Spleen (tissue), 11 donors: ENCODE measurements at regions not wholly inside any gene's neighbourhood (a gene's known extent, or its start where the extent isn't known, plus 50 kb on each side); places are given as distances from the start of the nearest gene placed in this dataset.

Experiments
- DNase-seq: peaks from one replicate; pipeline ENCODE4 v3.0.0-alpha.2; 2020
- H3K27ac ChIP-seq, 8 donors: fragments of 200-600 bp; sonication (generic) in 7 of 8; 1 replicate in 4 of 8; 2 replicates in 4 of 8; pipeline versions ENCODE4 v1.5.0 to v1.8.0; 2016 to 2021; ENCODE audit warnings: inconsistent platforms in 4 of 8, mild to moderate bottlenecking in 4 of 8, moderate library complexity in 1 of 8
- H3K27me3 ChIP-seq, 7 donors: fragments of 200-600 bp; sonication (generic) in 6 of 7; replicated peaks in 1 of 7; 1 replicate in 4 of 7; 2 replicates in 3 of 7; pipeline versions ENCODE4 v1.5.0 to v1.8.0; 2016 to 2021; ENCODE audit warnings: inconsistent platforms in 3 of 7, mild to moderate bottlenecking in 1 of 7
- H3K36me3 ChIP-seq, 6 donors: fragments of 200-600 bp; sonication (generic) in 5 of 6; 1 replicate in 4 of 6; 2 replicates in 2 of 6; pipeline versions ENCODE4 v1.5.0 to v1.8.0; 2016 to 2021; ENCODE audit warnings: inconsistent platforms in 2 of 6
- H3K4me1 ChIP-seq, 6 donors: fragments of 200-600 bp; sonication (generic) in 5 of 6; 1 replicate in 3 of 6; 2 replicates in 3 of 6; pipeline versions ENCODE4 v1.5.0 to v1.8.0; 2016 to 2021; ENCODE audit warnings: inconsistent platforms in 3 of 6
- H3K4me3 ChIP-seq, 8 donors: fragments of 200-600 bp; sonication (generic) in 7 of 8; 1 replicate in 4 of 8; 2 replicates in 4 of 8; pipeline versions ENCODE4 v1.5.0 to v1.8.0; 2016 to 2021; ENCODE audit warnings: inconsistent platforms in 4 of 8, mild to moderate bottlenecking in 4 of 8, moderate library complexity in 2 of 8
- H3K9me3 ChIP-seq, 8 donors: fragments of 200-600 bp; sonication (generic) in 7 of 8; 1 replicate in 4 of 8; 2 replicates in 4 of 8; pipeline versions ENCODE4 v1.5.0 to v1.8.0; 2016 to 2021; ENCODE audit warnings: inconsistent platforms in 4 of 8
- CTCF ChIP-seq, 11 experiments: fragments of 200-600 bp in 7 of 11; fragments of 450-650 bp in 4 of 11; sonication (generic) in 4 of 11; IDR thresholded peaks in 8 of 11; conservative IDR thresholded peaks in 3 of 11; 1 replicate in 7 of 11; 2 replicates in 4 of 11; pipeline versions ENCODE4 v1.4.0 to v1.8.0; 2016 to 2021; ENCODE audit warnings: antibody characterized with exemption in 11 of 11, inconsistent platforms in 4 of 11, mild to moderate bottlenecking in 1 of 11
- POLR2A ChIP-seq, 3 donors: fragments of 450-650 bp; IDR thresholded peaks; one replicate each; pipeline ENCODE4 v1.5.1; 2017; ENCODE audit warnings: antibody characterized with exemption in 3 of 3, mild to moderate bottlenecking in 1 of 3
- POLR2AphosphoS5 ChIP-seq, 3 donors: sonication (generic); formaldehyde crosslinking; IDR thresholded peaks; one replicate each; pipeline ENCODE4 v1.5.1; 2017; ENCODE audit warnings: antibody characterized with exemption in 3 of 3
- WGBS, 5 donors: extraction: QIAGEN DNeasy Blood & Tissue Kit in 3 of 5; methylation state at CpG; one replicate each; pipeline versions ENCODE4 v1.1.5 to v1.1.7; 2013 to 2018; 5-methylcytosine and 5-hydroxymethylcytosine counted together
- intact Hi-C: fragments of 100-400 bp; cut with DNase I; formaldehyde crosslinking; loops from one replicate; pipeline ENCODE4 v1.15.0; 2023; ENCODE audit warnings: low total_unique reads
- donor health status: healthy with polysubstance abuse.
- donor health status: DM: no; HTN: no; CAD: no; lungs with moderate emphysema.
- donor health status: DM: no; HTN: no; CAD: no.
- donor health status: Bipolar disorder and iron deficiency.
- donor health status: healthy.
- donor health status: DM: no; HTN: no; CAD: no.
- donor health status: DM: yes; HTN: yes; CAD: no.

DNA sequence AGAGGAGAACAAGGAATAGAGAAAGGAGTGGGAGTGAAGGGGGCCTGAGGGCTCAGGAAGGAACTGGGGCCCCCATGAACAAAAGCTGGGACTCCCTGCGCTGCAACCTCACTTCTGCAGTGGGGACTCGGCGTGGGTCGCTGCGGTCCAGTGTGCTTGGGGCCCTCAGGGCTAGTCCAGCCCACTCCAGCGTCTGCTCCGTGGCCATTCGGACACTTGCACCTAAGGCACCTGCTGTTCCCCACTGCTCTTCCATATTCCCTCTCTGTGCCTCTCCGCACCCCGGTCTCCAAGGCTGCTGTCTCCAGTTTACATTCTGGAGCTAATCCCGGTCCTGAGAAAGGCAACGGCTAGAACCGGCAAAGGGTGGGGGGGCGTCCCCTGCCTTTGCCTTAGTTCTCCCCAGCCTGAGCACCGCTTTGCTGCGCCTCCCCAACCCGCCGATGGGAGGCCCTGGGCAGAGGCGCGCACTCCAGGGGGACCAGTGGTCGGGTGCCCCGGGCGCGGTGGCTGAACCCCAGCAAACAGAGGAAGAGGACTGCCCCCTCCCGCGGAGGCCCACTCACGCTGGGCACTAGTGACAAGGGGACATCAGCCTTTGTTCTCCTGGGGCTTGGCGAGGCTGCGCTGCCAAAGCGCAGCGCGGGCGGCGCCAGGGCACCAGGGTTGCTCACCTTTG is 327.7 kb upstream of the F9 start:
- 7 to 53% (median 35%) methylated on average over 5 to 34 of the region's 34 CpGs for WGBS, 5 donors
- peak overlapping the region in 3 of 8 donors; percentile 40 to 66 (median 48) for H3K4me3 ChIP-seq
- no peak for DNase-seq
- H3K9me3 ChIP-seq = no peaks in the 10 kb centered on the region
- H3K4me1 ChIP-seq = peaks cover 0 to 28% (median 11%) of the 10 kb centered on the region in 6 donors
- no peaks in the 10 kb centered on the region for H3K36me3 ChIP-seq
- H3K27ac ChIP-seq = no peak overlapping the region
- intact Hi-C loops = no loop called here
- TF ChIP-seq CTCF (IDR thresholded peaks at IDR 0.05 in 8 of 11, conservative IDR thresholded peaks at IDR 0.05 in 3 of 11) (no peak), POLR2AphosphoS5 (IDR thresholded peaks at IDR 0.05) (no peak), POLR2A (IDR thresholded peaks at IDR 0.05) (no peak)
- peaks cover 0 to 57% (median 33%) of the 10 kb centered on the region in 7 donors for H3K27me3 ChIP-seq

GRCh38 chrX:139201924-139202323 is 328.6 kb upstream of the F9 start:
- peaks cover 0 to 58% (median 33%) of the 10 kb centered on the region in 7 donors for H3K27me3 ChIP-seq
- no peaks in the 10 kb centered on the region for H3K36me3 ChIP-seq
- no peak for TF ChIP-seq POLR2A (IDR thresholded peaks at IDR 0.05)
- no peak for TF ChIP-seq POLR2AphosphoS5 (IDR thresholded peaks at IDR 0.05)
- TF ChIP-seq CTCF (IDR thresholded peaks at IDR 0.05 in 8 of 11, conservative IDR thresholded peaks at IDR 0.05 in 3 of 11) = no peak
- no peak overlapping the region for H3K4me3 ChIP-seq
- no peak overlapping the region for H3K27ac ChIP-seq
- peaks cover 0 to 28% (median 11%) of the 10 kb centered on the region in 6 donors for H3K4me1 ChIP-seq
- no peaks in the 10 kb centered on the region for H3K9me3 ChIP-seq
- 32 to 76% (median 42%) methylated on average over 4 of the region's 4 CpGs for WGBS, 5 donors
- no peak for DNase-seq
- intact Hi-C loops = no loop called here

DNA sequence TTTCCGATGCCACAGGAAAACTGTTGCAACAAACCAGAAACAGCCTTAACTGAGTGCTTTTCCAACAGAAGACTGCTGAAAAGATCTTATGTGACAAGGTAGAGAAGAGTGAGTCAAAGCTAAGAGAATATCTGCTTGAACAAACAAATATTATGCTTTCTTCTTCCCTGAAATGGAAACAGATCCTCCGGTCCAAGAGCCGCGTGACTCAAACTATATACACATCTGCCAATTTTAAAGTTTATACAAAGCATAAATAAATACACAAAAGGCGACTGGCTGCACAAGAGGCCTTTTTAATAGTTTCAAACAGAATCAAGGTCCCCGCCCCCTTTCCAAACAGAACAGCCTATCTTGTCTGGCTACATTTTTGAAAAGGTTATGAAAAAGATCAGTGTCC is 329.7 kb upstream of the F9 start:
- no peak for TF ChIP-seq POLR2A (IDR thresholded peaks at IDR 0.05)
- TF ChIP-seq POLR2AphosphoS5 (IDR thresholded peaks at IDR 0.05) = no peak
- no peak for TF ChIP-seq CTCF (IDR thresholded peaks at IDR 0.05 in 8 of 11, conservative IDR thresholded peaks at IDR 0.05 in 3 of 11)
- H3K36me3 ChIP-seq = no peaks in the 10 kb centered on the region
- DNase-seq = no peak
- WGBS, 5 donors = 74 to 89% (median 78%) methylated on average over 6 of the region's 6 CpGs
- H3K4me3 ChIP-seq = no peak overlapping the region
- H3K27ac ChIP-seq = no peak overlapping the region
- intact Hi-C loops = no loop called here
- H3K27me3 ChIP-seq = peaks cover 0 to 60% (median 28%) of the 10 kb centered on the region in 7 donors
- no peaks in the 10 kb centered on the region for H3K9me3 ChIP-seq
- H3K4me1 ChIP-seq = peaks cover 0 to 28% (median 11%) of the 10 kb centered on the region in 6 donors

- no peak overlapping the region for H3K4me3 ChIP-seq
- intact Hi-C loops = no loop called here
- peaks cover 0 to 27% (median 11%) of the 10 kb centered on the region in 6 donors for H3K4me1 ChIP-seq
- H3K36me3 ChIP-seq = no peaks in the 10 kb centered on the region
- no peak for DNase-seq
- WGBS, 5 donors = 29 to 63% (median 36%) methylated on average over 2 of the region's 2 CpGs
- H3K9me3 ChIP-seq = no peaks in the 10 kb centered on the region
- H3K27me3 ChIP-seq = peaks cover 0 to 61% (median 27%) of the 10 kb centered on the region in 7 donors
- H3K27ac ChIP-seq = no peak overlapping the region
- TF ChIP-seq CTCF (IDR thresholded peaks at IDR 0.05 in 8 of 11, conservative IDR thresholded peaks at IDR 0.05 in 3 of 11) (no peak), POLR2AphosphoS5 (IDR thresholded peaks at IDR 0.05) (no peak), POLR2A (IDR thresholded peaks at IDR 0.05) (no peak)
Measured at GRCh38 chrX:139200346-139200745, 330.2 kb upstream of the F9 start.
